H54 (cell line): ENCODE measurements at regions not wholly inside any gene's neighbourhood (a gene's known extent, or its start where the extent isn't known, plus 50 kb on each side); places are given as distances from the start of the nearest gene placed in this dataset.

Experiments
- DNase-seq: peaks from one replicate; pipeline ENCODE4 v3.0.0; 2011; ENCODE audit warnings: low spot score, mixed read lengths; ENCODE audit not compliant: insufficient read length
- FAIRE-seq: peaks from 3 replicates; lab custom pipeline; 2011; peaks lifted over from hg19 to GRCh38; lab: Jason Lieb, UNC
- POLR2A ChIP-seq: IDR thresholded peaks from 2 replicates; pipeline ENCODE4 v1.6.1; 2011; ENCODE audit warnings: low read depth, mild to moderate bottlenecking, low read length

DNA sequence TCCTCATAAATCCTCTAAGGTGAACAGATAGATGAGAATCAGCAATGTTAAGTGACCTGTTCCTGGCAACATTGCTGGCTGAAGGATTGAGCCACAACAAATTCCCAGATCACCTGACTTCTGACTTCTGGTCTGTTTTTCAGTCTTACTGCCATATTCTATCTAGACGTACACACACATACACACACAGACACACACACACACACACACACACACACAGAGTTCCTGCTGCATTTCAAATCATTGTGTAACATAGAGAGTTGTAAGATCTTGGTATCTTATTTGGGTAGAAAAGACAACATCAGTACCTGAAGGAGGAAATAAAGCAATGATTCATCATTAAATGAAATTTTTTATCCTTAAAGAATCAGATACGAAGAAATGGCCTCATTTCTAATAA is 342.6 kb downstream of the MFSD1 start:
- TF ChIP-seq POLR2A: no peak
- FAIRE-seq: no peak
- no peak for DNase-seq

DNA sequence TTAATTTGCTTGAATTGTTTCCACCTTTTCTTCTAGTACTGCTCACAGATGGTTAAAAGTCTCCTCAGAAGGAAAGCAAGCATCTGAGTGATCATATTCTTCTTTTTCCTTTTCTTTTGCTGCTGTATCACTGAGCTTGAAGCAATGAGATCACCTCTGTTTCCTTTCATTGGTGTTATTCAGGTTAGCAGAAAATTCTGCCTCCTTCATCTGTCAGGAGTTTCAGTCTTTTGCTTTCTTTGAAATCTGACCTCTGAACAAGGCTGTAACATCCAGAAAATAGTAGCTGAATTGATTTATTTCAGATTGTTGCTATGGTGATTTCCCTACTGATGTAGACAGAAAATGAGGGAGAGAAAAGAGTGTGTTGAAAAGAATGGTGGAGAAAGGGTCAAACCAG is 343.0 kb downstream of the MFSD1 start:
- FAIRE-seq: peak; percentile 53
- DNase-seq: no peak
- no peak for TF ChIP-seq POLR2A

DNA sequence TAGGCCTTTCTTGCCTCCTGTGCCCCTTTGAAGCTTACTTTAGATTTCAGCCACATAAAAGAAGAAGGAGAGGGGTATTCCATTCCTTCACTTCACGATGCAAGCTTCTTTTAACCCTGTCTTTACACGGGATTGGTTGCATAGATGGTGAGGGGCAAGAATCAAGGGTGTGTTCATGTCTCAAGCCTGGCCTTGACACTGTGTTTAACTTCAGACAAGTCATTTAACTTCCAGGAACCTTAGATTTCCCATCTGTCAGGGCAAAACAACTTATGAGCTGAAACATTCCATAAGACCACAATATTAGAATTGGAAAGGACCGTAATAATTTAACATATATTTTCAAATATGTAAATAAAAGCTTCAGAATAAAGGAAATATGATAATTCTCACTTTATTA is 344.5 kb downstream of the MFSD1 start:
- no peak for TF ChIP-seq POLR2A
- FAIRE-seq: peak; percentile 36

DNA sequence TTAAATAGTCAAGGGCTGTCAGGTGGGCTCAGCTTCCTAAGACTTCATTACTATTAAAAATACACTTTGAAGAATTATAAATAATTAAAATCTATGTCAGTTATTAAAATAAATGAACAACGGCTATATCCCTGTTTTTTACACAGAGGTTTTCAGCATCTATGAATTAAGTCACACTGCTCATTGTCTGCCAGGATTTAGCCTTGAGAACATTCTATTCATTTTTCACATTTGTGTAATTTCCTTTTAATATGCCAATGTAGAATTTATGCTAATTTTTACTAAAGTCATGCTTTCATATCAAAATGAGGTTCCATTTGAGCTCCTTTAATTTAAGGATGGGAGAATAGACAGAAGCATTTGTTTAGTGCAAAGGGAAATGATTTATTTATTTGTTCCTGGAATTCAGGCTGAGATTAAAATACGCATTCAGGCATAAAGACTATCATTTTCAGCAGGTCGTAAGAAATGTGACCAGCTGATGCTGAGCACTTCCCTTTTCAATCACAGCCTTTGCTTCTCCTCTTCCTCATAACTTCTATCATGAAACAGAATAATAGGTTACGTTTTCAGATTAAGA is 345.1 kb downstream of the MFSD1 start:
- DNase-seq (no peak), FAIRE-seq (no peak)
- no peak for TF ChIP-seq POLR2A

More for the DNA sequence above, 344.5 kb downstream of the MFSD1 start:
- no peak for DNase-seq

DNA sequence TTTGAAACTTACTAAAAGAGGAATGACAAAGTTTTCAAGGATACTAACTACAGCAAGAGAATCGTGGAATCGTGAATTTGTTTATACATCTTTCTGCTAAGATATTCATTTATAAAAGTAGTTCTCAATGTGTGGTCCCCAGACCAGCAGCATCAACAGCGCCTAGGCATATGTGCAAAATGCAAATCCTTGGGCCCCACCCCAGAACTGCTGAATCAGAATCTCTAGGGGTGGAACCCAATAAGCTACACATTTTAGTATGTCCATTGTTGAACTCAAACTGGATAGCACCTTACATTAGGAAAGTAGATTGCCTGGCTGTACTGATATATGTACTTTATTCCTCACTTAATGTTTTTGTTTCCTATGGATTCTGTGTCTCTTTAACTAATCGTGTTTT is 346.0 kb downstream of the MFSD1 start:
- FAIRE-seq: no peak
- no peak for TF ChIP-seq POLR2A
- DNase-seq: no peak

DNA sequence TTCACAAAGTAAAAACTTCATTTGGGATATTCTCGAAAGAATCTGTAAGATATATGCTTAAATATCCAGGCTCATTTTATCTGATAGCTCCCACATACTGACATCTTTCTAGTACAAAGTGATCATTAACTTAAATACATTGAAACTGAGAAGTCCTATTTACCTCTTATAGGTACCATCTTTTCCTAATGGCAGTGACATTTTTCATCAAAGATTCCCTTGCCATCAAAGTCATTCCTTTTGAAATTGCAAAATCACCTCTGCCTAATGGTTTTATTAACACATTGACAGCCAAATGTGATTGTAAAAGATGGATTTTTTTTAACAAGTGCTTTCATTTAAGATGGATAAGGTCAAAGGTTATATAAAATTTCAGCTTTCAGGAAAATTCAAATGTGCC is 346.6 kb downstream of the MFSD1 start:
- FAIRE-seq (peak; percentile 60), DNase-seq (no peak)
- TF ChIP-seq POLR2A: no peak

DNA sequence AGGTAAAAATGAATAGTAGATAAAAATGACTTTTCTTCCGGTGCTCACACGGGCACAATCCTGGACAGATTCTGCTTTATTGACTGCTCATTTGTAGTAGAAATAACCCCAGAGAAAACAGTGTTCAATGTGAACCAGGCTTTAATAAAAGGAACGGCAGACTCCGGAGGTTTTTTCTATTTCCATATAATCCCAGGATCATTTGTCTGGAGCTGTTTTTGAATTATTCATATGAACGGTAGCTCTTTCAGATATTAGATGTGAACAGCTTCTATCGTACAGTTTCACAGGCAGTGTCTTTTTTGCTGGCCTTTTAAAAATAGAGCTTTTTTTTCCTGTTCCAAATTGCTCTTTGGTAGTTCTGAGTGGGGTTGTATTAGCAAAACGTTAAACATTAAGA is 347.3 kb downstream of the MFSD1 start:
- DNase-seq (no peak), FAIRE-seq (no peak)
- TF ChIP-seq POLR2A: no peak

DNA sequence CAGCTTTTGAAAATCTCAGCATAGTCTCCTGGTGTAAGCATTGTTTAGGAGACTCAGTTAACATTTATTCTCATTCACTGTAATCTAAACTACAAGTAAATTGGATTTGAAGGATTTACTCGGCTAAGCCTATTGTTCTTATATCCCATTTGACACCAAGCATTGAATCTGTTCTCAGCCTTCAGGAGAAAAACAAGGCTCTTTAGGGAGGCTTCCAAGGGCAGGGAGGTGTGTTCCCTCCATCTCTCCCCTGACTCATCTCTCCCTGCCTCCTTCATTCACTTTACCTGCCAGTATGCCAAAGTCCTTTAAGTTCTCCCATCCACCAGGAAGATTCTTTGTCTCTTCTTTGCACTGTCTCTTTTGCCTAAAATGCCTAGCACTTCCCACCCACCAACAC is 347.8 kb downstream of the MFSD1 start:
- FAIRE-seq (no peak), DNase-seq (no peak)
- no peak for TF ChIP-seq POLR2A

DNA sequence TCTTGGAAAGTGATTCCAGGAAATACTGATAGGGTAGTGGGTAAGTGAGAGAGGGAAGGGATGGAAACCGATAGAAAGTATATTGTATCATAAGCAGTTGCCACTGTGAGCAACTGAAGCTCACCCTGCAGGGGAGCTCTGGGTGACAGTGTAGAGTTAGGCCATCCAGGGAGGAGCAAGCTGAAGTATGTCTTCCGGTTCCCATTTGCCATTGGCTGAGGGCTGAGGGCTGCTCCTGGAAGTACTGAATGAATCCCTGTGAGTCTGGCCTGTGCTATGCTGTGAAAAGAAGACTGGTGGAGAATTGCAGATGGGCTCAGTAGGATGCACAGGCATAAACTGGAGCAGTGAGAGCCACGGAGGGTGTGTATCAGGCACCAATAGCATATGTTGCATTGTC is 348.3 kb downstream of the MFSD1 start:
- DNase-seq (no peak), FAIRE-seq (no peak)
- TF ChIP-seq POLR2A: no peak

DNA sequence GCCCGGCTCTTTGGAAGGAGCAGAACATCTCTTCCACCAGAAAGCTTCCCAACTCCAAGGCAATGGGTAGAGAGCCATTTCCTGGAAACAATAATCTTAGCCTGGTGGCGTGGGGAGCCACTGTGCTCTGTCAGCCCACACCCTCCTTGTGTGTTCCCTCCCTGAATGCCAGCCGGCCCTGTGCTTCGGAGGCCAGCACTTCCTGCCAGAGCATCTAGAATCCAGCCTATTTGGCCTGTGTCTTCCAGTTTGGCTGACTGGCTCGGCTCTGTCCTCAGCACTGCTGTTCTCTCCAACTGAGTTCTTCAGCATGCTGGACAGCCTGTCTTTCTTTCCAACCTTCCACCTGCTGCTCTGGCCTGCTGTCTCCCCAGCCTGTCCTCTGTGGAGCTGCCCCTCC is 349.3 kb downstream of the MFSD1 start:
- FAIRE-seq (no peak), DNase-seq (no peak)
- no peak for TF ChIP-seq POLR2A

DNA sequence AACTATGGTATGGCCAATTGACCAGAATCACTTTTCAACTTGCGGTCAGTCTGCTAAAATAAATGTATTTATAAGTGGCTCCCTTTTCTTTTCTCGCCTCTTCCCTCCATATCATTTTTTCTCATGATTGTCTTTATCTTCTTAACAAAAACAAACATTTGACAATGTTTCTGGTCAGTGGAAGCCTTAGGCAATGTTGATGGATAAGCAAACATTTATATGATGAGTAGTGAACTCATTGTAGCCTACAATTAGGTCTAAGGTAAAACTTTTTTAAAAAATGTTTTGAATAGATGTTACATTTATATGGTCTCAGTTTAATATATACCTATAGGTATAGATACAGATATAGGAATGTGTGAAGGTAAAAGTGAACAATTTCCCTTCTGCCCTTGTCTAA is 355.4 kb downstream of the MFSD1 start:
- DNase-seq: no peak
- no peak for FAIRE-seq
- no peak for TF ChIP-seq POLR2A

DNA sequence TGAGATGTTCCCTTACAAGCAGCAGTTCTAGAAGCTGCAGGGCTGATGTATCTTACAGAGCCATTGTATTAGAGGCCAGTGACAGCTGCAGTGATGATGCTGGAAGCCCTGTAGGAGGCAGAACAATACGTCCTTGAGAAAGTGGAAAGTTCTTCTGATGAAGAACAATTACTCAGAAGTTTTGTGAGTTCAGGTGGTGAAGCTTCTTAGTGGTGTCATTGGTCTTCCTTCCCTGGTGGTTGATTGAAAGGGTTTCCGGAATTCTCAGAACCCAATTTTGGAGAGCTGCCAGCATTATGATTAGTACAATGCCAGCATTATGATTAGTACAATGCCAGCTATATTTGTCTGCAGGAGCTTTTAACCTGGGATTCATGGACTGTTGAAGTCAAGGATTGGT is 356.4 kb downstream of the MFSD1 start:
- DNase-seq (no peak), FAIRE-seq (peak; percentile 97)
- no peak for TF ChIP-seq POLR2A

DNA sequence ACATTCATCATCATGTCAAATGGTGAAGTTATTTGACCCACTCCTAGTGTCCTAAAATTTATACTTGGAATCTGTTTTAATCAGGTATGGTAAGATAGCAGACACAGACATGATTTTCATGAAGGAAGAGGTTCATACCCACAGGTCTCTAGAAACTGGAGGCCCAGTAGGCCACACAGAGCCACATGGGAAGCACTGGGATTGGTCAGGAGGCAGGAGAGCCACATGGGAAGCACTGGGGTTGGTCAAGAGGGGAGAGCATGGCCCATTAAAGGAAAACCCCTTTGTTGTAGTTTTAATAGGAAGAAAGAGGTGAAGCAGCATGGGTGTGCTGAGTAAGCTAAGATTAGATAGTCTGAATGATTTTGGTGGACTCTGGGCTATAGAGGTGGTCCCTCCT is 356.9 kb downstream of the MFSD1 start:
- DNase-seq: no peak
- peak; percentile 15 for FAIRE-seq
- no peak for TF ChIP-seq POLR2A

DNA sequence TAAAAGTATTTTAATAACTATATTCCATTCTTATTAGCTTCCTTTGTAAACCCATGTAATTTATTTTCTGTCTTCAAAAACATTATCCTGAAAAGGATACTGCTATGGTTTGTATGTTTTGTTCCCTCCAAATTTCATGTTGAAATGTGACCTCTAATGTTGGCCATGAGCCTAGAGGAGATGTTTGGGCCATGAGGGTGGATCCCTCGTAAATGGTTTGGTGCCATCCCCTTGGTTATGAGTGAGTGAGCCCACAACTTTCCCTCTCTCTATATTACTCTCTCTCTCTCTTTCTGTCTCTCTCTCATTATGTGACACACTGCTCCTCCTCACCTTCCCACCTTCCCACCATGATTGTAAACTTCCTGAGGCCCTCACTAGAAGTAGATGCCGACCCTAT is 357.7 kb downstream of the MFSD1 start:
- FAIRE-seq (no peak), DNase-seq (no peak)
- no peak for TF ChIP-seq POLR2A

DNA sequence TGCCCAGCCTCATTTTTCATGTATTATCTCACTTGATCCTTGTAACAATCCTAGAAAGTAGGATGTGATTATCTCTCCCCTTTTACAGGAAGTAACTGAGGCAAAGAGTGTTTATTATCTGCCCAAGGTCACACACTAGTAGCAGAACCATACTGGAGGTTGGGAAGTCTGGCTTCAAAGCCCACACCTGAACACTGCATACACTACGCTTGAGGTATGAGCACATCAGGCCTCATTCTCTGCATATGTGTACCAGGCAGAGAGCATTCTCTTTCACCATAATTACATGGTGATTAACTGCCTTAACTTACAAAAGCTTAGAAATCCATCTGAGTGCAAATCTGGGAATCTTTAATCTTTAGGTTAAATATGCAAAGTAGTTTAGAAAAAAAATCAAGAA is 361.8 kb downstream of the MFSD1 start:
- TF ChIP-seq POLR2A: no peak
- peak; percentile 38 for FAIRE-seq

DNA sequence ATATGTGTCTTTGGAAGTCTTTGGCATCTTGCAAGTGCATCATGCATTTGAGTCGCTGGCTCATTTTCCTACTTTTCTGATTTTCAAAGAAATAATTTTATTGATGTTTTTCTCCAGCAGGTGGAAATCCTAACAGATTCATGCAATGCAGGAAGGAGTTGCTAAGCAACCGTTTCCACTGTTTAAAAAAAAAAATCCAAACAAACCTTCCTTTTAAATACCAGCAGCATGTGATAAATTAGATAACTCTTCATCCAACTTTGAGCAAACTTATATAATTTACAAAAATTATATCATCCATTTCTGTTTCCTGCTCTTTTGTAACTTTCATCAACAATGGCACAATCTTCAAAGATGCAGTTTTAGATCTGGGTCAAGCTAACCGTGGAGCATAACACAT is 364.1 kb downstream of the MFSD1 start:
- no peak for FAIRE-seq
- TF ChIP-seq POLR2A: no peak
- no peak for DNase-seq

More for the DNA sequence above, 361.8 kb downstream of the MFSD1 start:
- DNase-seq: no peak
